ENCODE measurements at regions not wholly inside any gene's neighbourhood (a gene's known extent, or its start where the extent isn't known, plus 50 kb on each side); places are given as distances from the start of the nearest gene placed in this dataset. TPM values are rescaled to one million over a fixed set of nuclear protein-coding genes. Genes with fewer than 3 reads are reported as not detected.

DNA sequence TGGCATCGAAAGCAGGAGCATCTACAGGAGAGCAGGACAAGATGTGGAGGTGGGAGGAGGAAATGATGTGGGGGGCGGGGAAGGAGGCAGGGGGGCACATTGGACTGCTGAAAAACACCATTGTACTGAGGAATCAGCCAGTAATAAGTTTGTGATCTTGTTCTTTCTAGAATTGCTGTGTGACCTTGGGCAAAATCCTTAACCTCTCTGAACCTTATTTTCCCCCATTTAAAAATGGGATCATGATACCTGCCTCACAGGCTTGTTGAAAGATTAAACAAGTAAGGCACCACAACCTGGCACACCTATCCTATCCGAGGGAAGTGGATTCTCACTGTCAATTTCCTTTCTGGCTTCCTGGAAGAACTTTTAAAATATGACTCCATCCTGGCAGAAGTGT lies 56.9 kb upstream of the ARRDC4 start:
- no peak for DNase-seq (ENCODE audit: low read depth, low spot score)
- H3K9me3 ChIP-seq (ENCODE audit: control insufficient read depth, insufficient read depth, low read length) = no peaks in the 10 kb centered on the region
- H3K27me3 ChIP-seq (ENCODE audit: control insufficient read depth, insufficient read depth, low read length) = no peaks in the 10 kb centered on the region
- POLR2A ChIA-PET = no interaction called here
- TF ChIP-seq CTCF (IDR thresholded peaks at IDR 0.05; ENCODE audit: low read depth, low read length) = no peak
- CTCF ChIA-PET = interaction anchor here (1.0 to 2.7 kb wide), 5 partner anchors 78 to 275 kb away, joined by 3 to 15 read pairs (median 4); no protein-coding TSS in a partner anchor
- no peak overlapping the region for H3K4me3 ChIP-seq (ENCODE audit: low read depth, low read length)
- H3K27ac ChIP-seq (ENCODE audit: low read depth, low read length) = no peak overlapping the region

- no peak for DNase-seq (ENCODE audit: low read depth, low spot score)
- CTCF ChIA-PET = interaction anchor here (0.6 to 2.7 kb wide), 7 partner anchors 78 to 499 kb away, joined by 3 to 15 read pairs (median 3); no protein-coding TSS in a partner anchor
- POLR2A ChIA-PET = no interaction called here
- Histone ChIP-seq H3K27me3 (ENCODE audit: control insufficient read depth, insufficient read depth, low read length) (no peaks in the 10 kb centered on the region), H3K27ac (ENCODE audit: low read depth, low read length) (no peak overlapping the region), H3K4me3 (ENCODE audit: low read depth, low read length) (no peak overlapping the region), H3K9me3 (ENCODE audit: control insufficient read depth, insufficient read depth, low read length) (no peaks in the 10 kb centered on the region)
- peak; percentile 70 for TF ChIP-seq CTCF (IDR thresholded peaks at IDR 0.05; ENCODE audit: low read depth, low read length)
Observed at GRCh38 chr15:97903971-97904572, 56.4 kb upstream of the ARRDC4 start.

DNA sequence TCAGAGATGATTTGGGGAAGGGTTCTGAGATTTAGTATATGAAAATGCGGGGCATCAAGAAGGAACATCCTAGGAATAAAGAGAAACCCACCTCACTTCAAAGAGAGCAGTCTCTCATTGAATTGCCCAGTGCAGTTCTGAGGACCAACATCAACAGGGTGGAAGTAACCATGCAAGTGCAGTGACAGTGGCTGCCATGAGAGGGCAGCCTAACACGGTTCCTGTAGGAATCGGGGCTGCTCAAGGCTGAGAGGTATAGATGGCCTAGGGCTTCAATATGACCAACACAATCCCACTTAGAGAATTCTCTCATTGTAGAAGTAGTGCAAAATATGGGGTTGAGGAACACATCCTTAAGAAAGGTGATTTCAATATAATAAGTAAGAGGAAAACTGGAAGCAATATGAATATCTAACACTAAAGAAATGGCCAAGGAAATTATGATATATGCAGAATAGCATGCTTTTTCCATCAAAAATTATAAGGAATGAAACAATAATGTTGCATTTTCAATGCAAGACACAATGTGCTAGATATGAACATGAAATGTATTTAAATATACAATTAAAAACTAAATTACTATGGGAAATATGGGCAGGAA lies 51.1 kb upstream of the ARRDC4 start:
- TF ChIP-seq CTCF (IDR thresholded peaks at IDR 0.05; ENCODE audit: low read depth, low read length) = peak; percentile 96
- peak; percentile 20 for DNase-seq (ENCODE audit: low read depth, low spot score)
- POLR2A ChIA-PET = no interaction called here
- Histone ChIP-seq H3K27ac (ENCODE audit: low read depth, low read length) (no peak overlapping the region), H3K4me3 (ENCODE audit: low read depth, low read length) (no peak overlapping the region), H3K27me3 (ENCODE audit: control insufficient read depth, insufficient read depth, low read length) (no peaks in the 10 kb centered on the region), H3K9me3 (ENCODE audit: control insufficient read depth, insufficient read depth, low read length) (no peaks in the 10 kb centered on the region)
- CTCF ChIA-PET = interaction anchor here (0.6 to 1.1 kb wide), 4 partner anchors 50 to 178 kb away, joined by 3 to 4 read pairs (median 3); no protein-coding TSS in a partner anchor

Small RNAs in the stretch of these regions (small RNA-seq; reads per million reads assigned to genes)
- gene AC110588.1 (ENCODE audit: insufficient read length, low read depth) (not detected), gene RF00017 (ENCODE audit: insufficient read length, low read depth) (not detected), gene RNA5SP401 (ENCODE audit: insufficient read length, low read depth) (not detected)
